Frontal cortex (tissue), 3 donors: ENCODE measurements at regions not wholly inside any gene's neighbourhood (a gene's known extent, or its start where the extent isn't known, plus 50 kb on each side); places are given as distances from the start of the nearest gene placed in this dataset.
"Not testable (repeated sequence)": the region's sequence is repeated elsewhere in the genome, so short reads cannot be mapped to it uniquely, and the experiment has no call there.

ENCODE experiments used
- DNase-seq, 2 donors: peaks; one replicate each; pipeline ENCODE4 v3.0.0; 2012; ENCODE audit warnings: low spot score in 2 of 2
- FAIRE-seq: peaks from 2 replicates; lab custom pipeline; 2012; peaks lifted over from hg19 to GRCh38; lab: Jason Lieb, UNC
- donor health status: control.
- donor health status: control.
- donor health status: control.

DNA sequence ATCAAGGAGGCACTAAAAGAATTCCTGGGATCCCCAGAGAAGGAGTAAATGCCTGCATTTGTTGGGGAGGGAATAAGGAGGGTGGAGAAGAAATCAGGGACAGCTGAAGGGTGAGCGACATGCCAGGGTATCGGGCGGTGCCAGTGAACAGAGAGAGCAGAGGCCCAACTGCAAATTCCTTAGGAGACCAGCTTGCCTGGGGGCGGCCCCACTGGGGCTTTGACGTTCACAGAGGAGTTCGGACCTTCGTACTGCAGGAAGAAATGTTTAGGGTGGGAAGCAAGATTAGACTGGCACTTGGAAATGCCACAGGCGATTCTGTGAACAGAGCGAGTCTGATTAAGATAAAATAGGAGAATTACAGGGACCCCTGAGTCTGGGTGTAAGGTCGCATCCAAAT is 65.1 kb upstream of the FGF3 start:
- FAIRE-seq (no peak), DNase-seq (no peak)

DNA sequence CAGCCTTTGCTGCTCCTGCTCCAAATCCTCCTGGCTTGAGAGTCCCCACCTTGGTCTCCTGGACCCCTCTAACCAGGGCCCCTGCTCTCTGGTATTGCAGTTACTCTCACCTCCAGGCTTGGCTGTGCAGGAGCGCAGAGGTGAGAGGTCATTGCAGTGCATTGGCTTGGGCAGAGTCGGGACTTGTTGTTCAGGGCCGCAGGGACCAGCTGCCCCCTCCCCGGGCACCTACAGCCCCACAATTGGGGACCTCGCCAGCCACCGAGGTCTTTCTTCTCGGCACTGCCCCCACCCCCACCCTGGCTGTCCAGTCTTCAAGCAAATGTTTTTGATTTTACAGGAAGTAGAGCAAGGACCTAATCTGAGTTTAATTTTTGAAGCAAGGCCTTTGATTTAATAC is 65.5 kb upstream of the FGF3 start:
- no peak for FAIRE-seq
- no peak for DNase-seq

DNA sequence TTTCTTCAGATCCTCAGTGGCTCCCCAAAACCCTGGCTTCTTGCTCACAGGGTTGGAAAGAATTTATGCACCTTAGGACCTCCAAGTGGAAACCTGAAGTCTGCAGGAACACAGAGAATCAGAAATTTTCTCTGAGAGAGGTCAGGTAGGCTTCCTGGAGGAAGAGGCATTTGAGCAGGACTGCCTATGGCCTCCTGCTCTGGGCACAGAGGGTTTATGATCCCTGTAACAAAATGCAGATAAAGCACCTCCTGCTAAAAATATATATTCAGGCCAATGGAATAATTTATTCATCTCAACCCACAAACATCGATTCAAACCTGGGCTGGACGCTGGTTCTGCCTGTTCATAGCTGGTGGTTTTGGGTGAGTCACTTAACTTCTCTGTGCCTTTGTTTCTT is 68.1 kb upstream of the FGF3 start:
- FAIRE-seq (no peak), DNase-seq (no peak)

DNA sequence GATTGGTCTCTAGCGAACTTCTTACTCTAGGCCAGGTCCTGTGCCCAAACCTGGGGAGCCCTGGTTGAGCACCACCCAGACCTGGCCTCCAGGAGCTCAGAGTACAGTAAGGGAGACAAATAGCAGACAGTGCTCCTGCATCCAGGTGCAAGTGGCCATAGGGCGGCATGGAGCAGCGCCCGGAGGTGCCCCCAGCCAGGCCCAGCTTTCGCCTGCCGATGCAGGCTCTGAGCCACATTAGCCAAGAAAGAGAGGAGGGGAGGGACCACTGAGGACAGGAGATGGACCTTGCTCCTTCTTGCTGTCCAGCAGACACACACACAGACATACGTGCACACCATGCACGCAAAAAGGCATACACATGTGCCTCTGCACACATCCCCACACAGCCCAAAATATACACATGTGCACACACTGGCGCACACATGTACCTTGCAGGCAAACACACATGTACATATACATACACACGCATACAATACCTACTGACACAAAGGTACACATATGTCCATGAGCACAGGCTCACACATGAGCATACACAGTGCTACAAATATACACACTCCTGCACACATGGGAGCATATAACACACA is 68.7 kb upstream of the FGF3 start:
- DNase-seq, result no peak

GRCh38 chr11:69888483-69889181 is 69.4 kb upstream of the FGF3 start:
- FAIRE-seq, result no peak
- DNase-seq, result peak; percentile 58 to 79

More for the DNA sequence above, 68.7 kb upstream of the FGF3 start:
- FAIRE-seq, result no peak

GRCh38 chr11:69889400-69890318 is 70.4 kb upstream of the FGF3 start:
- DNase-seq (no peak), FAIRE-seq (no peak)

GRCh38 chr11:69890476-69890875 is 71.3 kb upstream of the FGF3 start:
- DNase-seq, result no peak
- no peak for FAIRE-seq

GRCh38 chr11:69891421-69892236 is 72.4 kb upstream of the FGF3 start:
- DNase-seq, result no peak
- no peak for FAIRE-seq

DNA sequence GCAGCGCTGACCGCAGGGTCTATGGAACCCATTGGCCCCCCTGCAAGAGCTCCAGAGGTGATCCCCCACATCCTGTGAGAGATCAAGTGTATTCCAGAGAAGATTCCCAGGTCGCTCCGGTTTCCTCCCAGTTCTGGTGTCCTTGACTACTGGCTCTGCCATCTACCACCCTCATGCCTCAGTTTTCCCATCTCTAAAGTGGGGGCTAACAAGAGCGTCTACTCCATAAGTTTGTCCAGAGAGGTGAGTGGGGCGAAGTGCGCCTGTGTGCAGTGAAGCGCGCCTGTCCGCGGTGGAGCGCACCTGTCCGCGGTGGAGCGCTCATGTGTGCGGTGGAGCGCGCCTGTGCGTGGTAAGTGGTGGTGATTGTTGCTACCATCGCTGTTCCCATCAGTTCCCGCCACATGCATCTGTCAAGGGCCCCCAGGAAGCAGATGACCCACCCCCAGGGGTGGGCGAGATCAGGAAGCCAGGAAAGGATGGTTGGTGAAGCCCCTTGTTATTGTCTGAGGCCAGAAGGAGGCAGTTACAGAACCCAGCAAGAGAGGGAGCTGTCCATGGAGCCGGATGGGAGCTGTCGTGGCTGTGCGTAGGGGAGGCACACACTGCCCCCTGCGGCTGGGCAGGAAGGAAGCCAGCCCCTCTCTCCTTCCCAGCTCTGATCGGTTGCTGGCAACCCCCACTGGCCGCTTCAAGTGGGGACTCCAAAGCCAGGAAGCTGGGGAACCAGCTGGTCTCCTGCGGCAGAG is 73.2 kb upstream of the FGF3 start:
- DNase-seq (no peak), FAIRE-seq (no peak)

DNA sequence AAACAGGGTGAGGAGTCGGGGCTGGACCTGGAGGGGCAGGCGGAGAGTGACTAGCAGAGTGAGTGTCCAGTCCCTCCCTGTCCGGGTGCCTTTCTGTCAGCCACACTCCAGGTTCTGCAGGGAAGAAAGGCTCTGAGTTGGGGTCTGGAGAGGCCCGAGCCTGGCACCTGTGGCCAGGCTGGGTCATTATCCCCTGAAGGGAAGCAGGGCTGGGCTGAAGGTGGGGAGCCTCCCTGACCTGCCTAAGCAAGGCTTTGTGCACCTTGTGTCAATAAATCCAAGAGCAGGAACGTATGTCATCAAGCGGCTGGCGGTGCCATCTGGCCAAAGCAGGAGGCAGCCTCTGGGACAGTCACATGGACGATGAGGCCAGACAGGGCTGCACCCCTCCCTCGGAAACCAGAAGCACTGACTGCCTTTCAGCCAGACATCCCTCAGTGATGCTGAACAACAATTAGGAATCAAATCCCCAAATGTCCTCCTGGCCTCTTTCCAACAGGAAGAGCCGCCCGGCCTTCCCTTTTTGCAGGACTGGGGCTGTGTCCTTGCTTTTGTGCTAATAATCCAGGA is 73.9 kb upstream of the FGF3 start:
- no peak for FAIRE-seq
- DNase-seq, result no peak

- DNase-seq (no peak), FAIRE-seq (no peak)
Observed at GRCh38 chr11:69893631-69894030, 74.4 kb upstream of the FGF3 start.

GRCh38 chr11:69894181-69894611 is 75.0 kb upstream of the FGF3 start:
- FAIRE-seq, result no peak
- no peak for DNase-seq

DNA sequence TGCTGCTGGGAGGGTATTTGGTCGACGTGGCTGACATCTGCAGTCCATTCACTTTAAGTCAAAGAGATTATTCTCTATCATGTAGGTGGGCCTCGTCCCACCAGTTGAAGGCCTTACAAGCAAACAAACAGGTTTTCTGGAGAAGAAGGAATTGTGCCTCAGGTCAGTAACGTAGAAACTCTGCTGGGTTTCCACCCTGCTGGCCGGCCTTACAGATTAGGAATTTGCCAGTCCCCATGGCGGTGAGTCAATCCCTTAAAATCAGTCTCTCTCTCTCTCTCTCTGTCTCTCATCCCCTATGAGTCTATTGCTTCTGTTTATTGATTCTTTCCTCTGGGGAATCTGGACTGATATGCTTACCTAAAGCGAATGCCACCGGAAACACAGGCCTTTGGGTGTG is 75.4 kb upstream of the FGF3 start:
- DNase-seq, result no peak
- FAIRE-seq, result no peak

DNA sequence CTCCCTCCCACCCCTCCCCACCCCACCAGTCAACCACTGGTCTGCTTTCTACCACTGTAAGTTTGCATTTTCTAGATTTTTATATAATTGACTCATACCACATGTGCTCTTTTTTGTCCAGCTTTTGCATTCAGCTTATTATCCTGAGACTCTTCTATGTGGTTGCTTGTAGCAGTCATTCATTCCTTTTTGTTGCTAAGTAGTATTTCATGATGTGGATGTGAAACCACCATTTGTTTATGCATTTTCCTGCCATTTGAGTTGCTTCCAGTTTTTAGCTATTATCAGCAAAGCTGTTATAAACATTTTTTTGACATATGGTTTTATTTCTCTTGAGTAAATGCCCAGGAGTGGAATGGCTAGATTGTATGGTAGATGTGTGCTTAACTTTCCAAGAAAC is 77.0 kb upstream of the FGF3 start:
- no peak for DNase-seq
- no peak for FAIRE-seq

DNA sequence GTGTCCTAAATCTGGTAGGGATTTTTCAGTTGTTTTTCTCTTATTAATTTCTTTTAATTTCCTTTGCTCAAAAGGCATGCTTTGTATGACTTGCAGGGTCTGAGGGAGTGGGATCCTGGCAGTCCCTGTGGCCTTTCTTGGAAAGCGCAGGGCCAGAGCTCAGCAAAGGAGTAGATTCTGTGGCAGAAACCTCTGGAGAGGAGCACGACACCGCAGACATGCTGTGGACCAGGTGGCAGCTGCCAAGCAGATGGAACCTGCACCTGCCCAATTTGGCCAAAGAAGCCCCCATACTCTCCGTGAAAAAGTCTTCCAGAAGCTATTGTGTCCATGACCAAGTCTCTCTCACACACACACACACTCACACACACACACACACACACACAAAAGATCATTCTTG is 78.9 kb upstream of the FGF3 start:
- no peak for DNase-seq
- FAIRE-seq, result no peak

- DNase-seq, result no peak
- FAIRE-seq, result no peak
Observed at GRCh38 chr11:69899957-69900821, 81.0 kb upstream of the FGF3 start.

DNA sequence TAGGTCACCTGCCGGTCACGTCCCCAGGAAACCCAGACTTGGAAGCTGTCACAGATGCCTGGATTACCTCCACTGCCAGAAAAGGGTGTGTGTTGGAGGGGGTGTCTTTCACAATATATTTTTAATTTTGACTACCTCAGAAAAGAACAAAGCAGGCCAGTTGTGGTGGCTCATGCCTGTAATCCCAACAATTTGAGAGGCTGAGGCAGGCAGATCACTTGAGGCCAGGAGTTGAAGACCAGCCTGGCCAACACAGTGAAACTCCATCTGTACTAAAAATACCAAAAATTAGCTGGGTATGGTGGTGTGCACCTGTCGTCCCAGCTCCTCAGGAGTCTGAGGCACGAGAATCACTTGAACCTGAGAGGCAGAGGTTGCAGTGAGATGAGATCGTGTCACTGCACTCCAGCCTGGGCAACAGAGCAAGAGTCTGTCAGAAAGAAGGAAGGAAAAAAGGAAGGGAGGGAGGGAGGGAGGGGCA is 81.6 kb upstream of the FGF3 start:
- DNase-seq, FAIRE-seq: not testable (repeated sequence)

GRCh38 chr11:69902337-69902736 is 83.1 kb upstream of the FGF3 start:
- DNase-seq (no peak), FAIRE-seq (no peak)
